WTC11 (cell line): ENCODE measurements at regions not wholly inside any gene's neighbourhood (a gene's known extent, or its start where the extent isn't known, plus 50 kb on each side); places are given as distances from the start of the nearest gene placed in this dataset.

ENCODE experiments used
- ATAC-seq: fragments of 200-7000 bp; cut with Tn5 transposase; 2 replicates; pipeline ENCODE4 v1.10.0; 2021; ENCODE audit warnings: mild to moderate bottlenecking, moderate library complexity
- CTCF ChIA-PET: fragments of 300-600 bp; sonication (Branson Sonifier 250); formaldehyde crosslinking; loops from one replicate; lab custom pipeline; 2021; ENCODE audit warnings: antibody characterized with exemption; lab: Charles Lee
- POLR2A ChIA-PET: fragments of 350-600 bp; sonication (Branson Sonifier 250); formaldehyde crosslinking; loops from one replicate; lab custom pipeline; 2021; ENCODE audit warnings: antibody characterized with exemption; lab: Charles Lee
- DNase-seq: peaks from one replicate; pipeline ENCODE4 v3.0.0; 2021; ENCODE audit warnings: low spot score
- H3K27ac Mint-ChIP-seq: 2 replicates; pipeline ENCODE4 v1.8.0; 2021; ENCODE audit warnings: mixed read lengths
- H3K27me3 Mint-ChIP-seq: 2 replicates; pipeline ENCODE4 v1.8.0; 2021; ENCODE audit warnings: low read depth, mild to moderate bottlenecking, moderate library complexity, mixed read lengths
- H3K36me3 Mint-ChIP-seq: 2 replicates; pipeline ENCODE4 v1.8.0; 2021; ENCODE audit warnings: mixed read lengths
- H3K4me1 Mint-ChIP-seq: 2 replicates; pipeline ENCODE4 v1.8.0; 2022; ENCODE audit warnings: mixed read lengths
- H3K4me3 Mint-ChIP-seq: 2 replicates; pipeline ENCODE4 v1.8.0; 2021; ENCODE audit warnings: mild to moderate bottlenecking, moderate library complexity, mixed read lengths
- H3K9me3 Mint-ChIP-seq: 2 replicates; pipeline ENCODE4 v1.8.0; 2021; ENCODE audit warnings: mixed read lengths
- CBFB ChIP-seq: sonication (generic); formaldehyde crosslinking; IDR thresholded peaks from 2 replicates; pipeline ENCODE4 v1.8.1; 2022; ENCODE audit warnings: mild to moderate bottlenecking, low read depth, missing genetic modification reagents
- ELF4 ChIP-seq: sonication (generic); formaldehyde crosslinking; IDR thresholded peaks from 2 replicates; pipeline ENCODE4 v1.8.1; 2022; ENCODE audit warnings: low read depth, mild to moderate bottlenecking, moderate library complexity, missing genetic modification reagents
- EMX1 ChIP-seq: fragments of 250-450 bp; sonication (Bioruptor Pico); IDR thresholded peaks from 2 replicates; pipeline ENCODE4 v1.8.0; 2021; ENCODE audit warnings: mild to moderate bottlenecking
- GABPB1 ChIP-seq: sonication (generic); formaldehyde crosslinking; IDR thresholded peaks from 2 replicates; pipeline ENCODE4 v1.8.1; 2023; ENCODE audit warnings: mild to moderate bottlenecking, missing genetic modification reagents
- MYBL2 ChIP-seq: sonication (generic); formaldehyde crosslinking; IDR thresholded peaks from 2 replicates; pipeline ENCODE4 v1.8.1; 2023; ENCODE audit warnings: mild to moderate bottlenecking, moderate library complexity, missing genetic modification reagents
- NR2C2 ChIP-seq: sonication (generic); formaldehyde crosslinking; IDR thresholded peaks from 2 replicates; pipeline ENCODE4 v1.8.0; 2022; ENCODE audit warnings: mild to moderate bottlenecking, missing genetic modification reagents
- TEAD1 ChIP-seq: sonication (generic); formaldehyde crosslinking; IDR thresholded peaks from 2 replicates; pipeline ENCODE4 v1.8.0; 2022; ENCODE audit warnings: mild to moderate bottlenecking, missing genetic modification reagents
- TEAD4 ChIP-seq: sonication (generic); formaldehyde crosslinking; IDR thresholded peaks from 2 replicates; pipeline ENCODE4 v1.8.0; 2022; ENCODE audit warnings: mild to moderate bottlenecking, missing genetic modification reagents
- ZNF317 ChIP-seq: sonication (generic); formaldehyde crosslinking; IDR thresholded peaks from 2 replicates; pipeline ENCODE4 v1.8.1; 2023; ENCODE audit warnings: low read depth, mild to moderate bottlenecking, moderate library complexity, missing genetic modification reagents, borderline replicate concordance
- ZNF416 ChIP-seq: fragments of 250-450 bp; sonication (Bioruptor Pico); IDR thresholded peaks from 2 replicates; pipeline ENCODE4 v1.9.0; 2021; ENCODE audit warnings: mild to moderate bottlenecking, inconsistent platforms
- TF ChIP-seq, protein P1 (sequence below): fragments of 250-450 bp; sonication (Bioruptor Pico); IDR thresholded peaks from 2 replicates; pipeline ENCODE4 v1.9.0; 2021; ENCODE audit warnings: mild to moderate bottlenecking
- TF ChIP-seq, protein P2 (sequence below): sonication (generic); formaldehyde crosslinking; IDR thresholded peaks from 2 replicates; pipeline ENCODE4 v1.8.0; 2023; ENCODE audit warnings: missing genetic modification reagents, mild to moderate bottlenecking, borderline replicate concordance
- TF ChIP-seq, protein P3 (sequence below): sonication (generic); formaldehyde crosslinking; IDR thresholded peaks from 2 replicates; pipeline ENCODE4 v1.8.0; 2023; ENCODE audit warnings: mild to moderate bottlenecking, missing genetic modification reagents
- TF ChIP-seq, protein P4 (sequence below): sonication (generic); formaldehyde crosslinking; IDR thresholded peaks from 2 replicates; pipeline ENCODE4 v1.8.1; 2023; ENCODE audit warnings: mild to moderate bottlenecking, missing genetic modification reagents, moderate library complexity
- TF ChIP-seq, protein P5 (sequence below): fragments of 250-450 bp; sonication (Bioruptor Pico); IDR thresholded peaks from 2 replicates; pipeline ENCODE4 v2.1.2; 2022; ENCODE audit warnings: mild to moderate bottlenecking, moderate library complexity
- TF ChIP-seq, protein P6 (sequence below): sonication (generic); formaldehyde crosslinking; IDR thresholded peaks from 2 replicates; pipeline ENCODE4 v1.8.0; 2022; ENCODE audit warnings: mild to moderate bottlenecking, missing genetic modification reagents

DNA sequence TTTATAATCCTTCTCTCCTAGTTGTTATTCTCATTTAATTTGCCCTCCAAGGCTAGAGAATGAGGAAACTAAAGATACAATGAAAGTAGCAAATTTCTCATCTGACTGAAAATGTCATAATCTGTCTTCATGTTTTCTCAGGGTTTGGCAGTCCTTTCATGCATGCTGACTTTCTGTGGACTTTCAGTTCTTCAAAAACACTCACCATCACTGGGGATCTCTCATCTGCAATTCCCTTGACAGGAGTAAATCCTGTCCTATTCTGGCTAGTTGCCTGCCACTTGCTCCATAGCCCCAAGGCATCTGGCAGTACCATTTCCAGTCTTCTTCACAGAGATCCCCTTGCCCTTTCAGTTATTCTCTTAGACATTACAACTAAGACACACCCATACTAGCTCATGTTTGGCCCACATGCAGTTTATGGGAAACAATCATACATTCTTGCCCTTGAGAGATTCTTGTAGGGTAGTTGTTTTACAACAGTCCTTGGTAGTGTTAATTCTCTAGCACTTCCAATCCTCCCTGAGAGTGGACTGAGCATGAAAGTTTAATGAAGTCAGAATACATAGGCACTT is 449.7 kb upstream of the KLHL4 start:
- ChIA-PET CTCF (no interaction called here), POLR2A (no interaction called here)
- Mint-ChIP-seq H3K4me1 (no peaks in the 10 kb centered on the region), H3K4me3 (no peak overlapping the region), H3K27ac (no peak overlapping the region; the same call in 1 of the 2 replicates), H3K9me3 (no peaks in the 10 kb centered on the region), H3K36me3 (no peaks in the 10 kb centered on the region), H3K27me3 (no peaks in the 10 kb centered on the region)
- DNase-seq, result no peak
- TF ChIP-seq TEAD4 (CRISPR knock-in tag) (no peak), GABPB1 (no peak), MYBL2 (CRISPR knock-in tag) (no peak), TEAD1 (CRISPR knock-in tag) (no peak), ELF4 (no peak), CBFB (CRISPR knock-in tag) (no peak), ZNF317 (no peak), EMX1 (no peak), ZNF416 (CRISPR knock-in tag) (no peak), NR2C2 (CRISPR knock-in tag) (no peak)
- TF ChIP-seq, protein P1, sequence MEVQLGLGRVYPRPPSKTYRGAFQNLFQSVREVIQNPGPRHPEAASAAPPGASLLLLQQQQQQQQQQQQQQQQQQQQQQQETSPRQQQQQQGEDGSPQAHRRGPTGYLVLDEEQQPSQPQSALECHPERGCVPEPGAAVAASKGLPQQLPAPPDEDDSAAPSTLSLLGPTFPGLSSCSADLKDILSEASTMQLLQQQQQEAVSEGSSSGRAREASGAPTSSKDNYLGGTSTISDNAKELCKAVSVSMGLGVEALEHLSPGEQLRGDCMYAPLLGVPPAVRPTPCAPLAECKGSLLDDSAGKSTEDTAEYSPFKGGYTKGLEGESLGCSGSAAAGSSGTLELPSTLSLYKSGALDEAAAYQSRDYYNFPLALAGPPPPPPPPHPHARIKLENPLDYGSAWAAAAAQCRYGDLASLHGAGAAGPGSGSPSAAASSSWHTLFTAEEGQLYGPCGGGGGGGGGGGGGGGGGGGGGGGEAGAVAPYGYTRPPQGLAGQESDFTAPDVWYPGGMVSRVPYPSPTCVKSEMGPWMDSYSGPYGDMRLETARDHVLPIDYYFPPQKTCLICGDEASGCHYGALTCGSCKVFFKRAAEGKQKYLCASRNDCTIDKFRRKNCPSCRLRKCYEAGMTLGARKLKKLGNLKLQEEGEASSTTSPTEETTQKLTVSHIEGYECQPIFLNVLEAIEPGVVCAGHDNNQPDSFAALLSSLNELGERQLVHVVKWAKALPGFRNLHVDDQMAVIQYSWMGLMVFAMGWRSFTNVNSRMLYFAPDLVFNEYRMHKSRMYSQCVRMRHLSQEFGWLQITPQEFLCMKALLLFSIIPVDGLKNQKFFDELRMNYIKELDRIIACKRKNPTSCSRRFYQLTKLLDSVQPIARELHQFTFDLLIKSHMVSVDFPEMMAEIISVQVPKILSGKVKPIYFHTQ, result no peak
- TF ChIP-seq, protein P2, sequence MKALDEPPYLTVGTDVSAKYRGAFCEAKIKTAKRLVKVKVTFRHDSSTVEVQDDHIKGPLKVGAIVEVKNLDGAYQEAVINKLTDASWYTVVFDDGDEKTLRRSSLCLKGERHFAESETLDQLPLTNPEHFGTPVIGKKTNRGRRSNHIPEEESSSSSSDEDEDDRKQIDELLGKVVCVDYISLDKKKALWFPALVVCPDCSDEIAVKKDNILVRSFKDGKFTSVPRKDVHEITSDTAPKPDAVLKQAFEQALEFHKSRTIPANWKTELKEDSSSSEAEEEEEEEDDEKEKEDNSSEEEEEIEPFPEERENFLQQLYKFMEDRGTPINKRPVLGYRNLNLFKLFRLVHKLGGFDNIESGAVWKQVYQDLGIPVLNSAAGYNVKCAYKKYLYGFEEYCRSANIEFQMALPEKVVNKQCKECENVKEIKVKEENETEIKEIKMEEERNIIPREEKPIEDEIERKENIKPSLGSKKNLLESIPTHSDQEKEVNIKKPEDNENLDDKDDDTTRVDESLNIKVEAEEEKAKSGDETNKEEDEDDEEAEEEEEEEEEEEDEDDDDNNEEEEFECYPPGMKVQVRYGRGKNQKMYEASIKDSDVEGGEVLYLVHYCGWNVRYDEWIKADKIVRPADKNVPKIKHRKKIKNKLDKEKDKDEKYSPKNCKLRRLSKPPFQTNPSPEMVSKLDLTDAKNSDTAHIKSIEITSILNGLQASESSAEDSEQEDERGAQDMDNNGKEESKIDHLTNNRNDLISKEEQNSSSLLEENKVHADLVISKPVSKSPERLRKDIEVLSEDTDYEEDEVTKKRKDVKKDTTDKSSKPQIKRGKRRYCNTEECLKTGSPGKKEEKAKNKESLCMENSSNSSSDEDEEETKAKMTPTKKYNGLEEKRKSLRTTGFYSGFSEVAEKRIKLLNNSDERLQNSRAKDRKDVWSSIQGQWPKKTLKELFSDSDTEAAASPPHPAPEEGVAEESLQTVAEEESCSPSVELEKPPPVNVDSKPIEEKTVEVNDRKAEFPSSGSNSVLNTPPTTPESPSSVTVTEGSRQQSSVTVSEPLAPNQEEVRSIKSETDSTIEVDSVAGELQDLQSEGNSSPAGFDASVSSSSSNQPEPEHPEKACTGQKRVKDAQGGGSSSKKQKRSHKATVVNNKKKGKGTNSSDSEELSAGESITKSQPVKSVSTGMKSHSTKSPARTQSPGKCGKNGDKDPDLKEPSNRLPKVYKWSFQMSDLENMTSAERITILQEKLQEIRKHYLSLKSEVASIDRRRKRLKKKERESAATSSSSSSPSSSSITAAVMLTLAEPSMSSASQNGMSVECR (CRISPR knock-in tag), result no peak
- TF ChIP-seq, protein P3, sequence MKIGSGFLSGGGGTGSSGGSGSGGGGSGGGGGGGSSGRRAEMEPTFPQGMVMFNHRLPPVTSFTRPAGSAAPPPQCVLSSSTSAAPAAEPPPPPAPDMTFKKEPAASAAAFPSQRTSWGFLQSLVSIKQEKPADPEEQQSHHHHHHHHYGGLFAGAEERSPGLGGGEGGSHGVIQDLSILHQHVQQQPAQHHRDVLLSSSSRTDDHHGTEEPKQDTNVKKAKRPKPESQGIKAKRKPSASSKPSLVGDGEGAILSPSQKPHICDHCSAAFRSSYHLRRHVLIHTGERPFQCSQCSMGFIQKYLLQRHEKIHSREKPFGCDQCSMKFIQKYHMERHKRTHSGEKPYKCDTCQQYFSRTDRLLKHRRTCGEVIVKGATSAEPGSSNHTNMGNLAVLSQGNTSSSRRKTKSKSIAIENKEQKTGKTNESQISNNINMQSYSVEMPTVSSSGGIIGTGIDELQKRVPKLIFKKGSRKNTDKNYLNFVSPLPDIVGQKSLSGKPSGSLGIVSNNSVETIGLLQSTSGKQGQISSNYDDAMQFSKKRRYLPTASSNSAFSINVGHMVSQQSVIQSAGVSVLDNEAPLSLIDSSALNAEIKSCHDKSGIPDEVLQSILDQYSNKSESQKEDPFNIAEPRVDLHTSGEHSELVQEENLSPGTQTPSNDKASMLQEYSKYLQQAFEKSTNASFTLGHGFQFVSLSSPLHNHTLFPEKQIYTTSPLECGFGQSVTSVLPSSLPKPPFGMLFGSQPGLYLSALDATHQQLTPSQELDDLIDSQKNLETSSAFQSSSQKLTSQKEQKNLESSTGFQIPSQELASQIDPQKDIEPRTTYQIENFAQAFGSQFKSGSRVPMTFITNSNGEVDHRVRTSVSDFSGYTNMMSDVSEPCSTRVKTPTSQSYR, result no peak
- TF ChIP-seq, protein P4, sequence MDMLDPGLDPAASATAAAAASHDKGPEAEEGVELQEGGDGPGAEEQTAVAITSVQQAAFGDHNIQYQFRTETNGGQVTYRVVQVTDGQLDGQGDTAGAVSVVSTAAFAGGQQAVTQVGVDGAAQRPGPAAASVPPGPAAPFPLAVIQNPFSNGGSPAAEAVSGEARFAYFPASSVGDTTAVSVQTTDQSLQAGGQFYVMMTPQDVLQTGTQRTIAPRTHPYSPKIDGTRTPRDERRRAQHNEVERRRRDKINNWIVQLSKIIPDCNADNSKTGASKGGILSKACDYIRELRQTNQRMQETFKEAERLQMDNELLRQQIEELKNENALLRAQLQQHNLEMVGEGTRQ (CRISPR knock-in tag), result no peak
- TF ChIP-seq, protein P5, sequence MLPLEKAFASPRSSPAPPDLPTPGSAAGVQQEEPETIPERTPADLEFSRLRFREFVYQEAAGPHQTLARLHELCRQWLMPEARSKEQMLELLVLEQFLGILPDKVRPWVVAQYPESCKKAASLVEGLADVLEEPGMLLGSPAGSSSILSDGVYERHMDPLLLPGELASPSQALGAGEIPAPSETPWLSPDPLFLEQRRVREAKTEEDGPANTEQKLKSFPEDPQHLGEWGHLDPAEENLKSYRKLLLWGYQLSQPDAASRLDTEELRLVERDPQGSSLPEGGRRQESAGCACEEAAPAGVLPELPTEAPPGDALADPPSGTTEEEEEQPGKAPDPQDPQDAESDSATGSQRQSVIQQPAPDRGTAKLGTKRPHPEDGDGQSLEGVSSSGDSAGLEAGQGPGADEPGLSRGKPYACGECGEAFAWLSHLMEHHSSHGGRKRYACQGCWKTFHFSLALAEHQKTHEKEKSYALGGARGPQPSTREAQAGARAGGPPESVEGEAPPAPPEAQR (CRISPR knock-in tag), result no peak
- TF ChIP-seq, protein P6, sequence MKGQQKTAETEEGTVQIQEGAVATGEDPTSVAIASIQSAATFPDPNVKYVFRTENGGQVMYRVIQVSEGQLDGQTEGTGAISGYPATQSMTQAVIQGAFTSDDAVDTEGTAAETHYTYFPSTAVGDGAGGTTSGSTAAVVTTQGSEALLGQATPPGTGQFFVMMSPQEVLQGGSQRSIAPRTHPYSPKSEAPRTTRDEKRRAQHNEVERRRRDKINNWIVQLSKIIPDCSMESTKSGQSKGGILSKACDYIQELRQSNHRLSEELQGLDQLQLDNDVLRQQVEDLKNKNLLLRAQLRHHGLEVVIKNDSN (CRISPR knock-in tag), result no peak
- ATAC-seq, result no peak
